Endothelial cell of umbilical vein (primary cell): ENCODE measurements at regions not wholly inside any gene's neighbourhood (a gene's known extent, or its start where the extent isn't known, plus 50 kb on each side); places are given as distances from the start of the nearest gene placed in this dataset.

Source experiments
- BruUV-seq: library from RNA; stranded (reverse); fragments of 400-500 nt; replicated peaks from 2 replicates; lab custom pipeline; 2021; lab: Mats Ljungman, UMichigan
- CTCF ChIA-PET: fragments of 300-600, 350-600 bp; sonication (Branson Sonifier 250); formaldehyde crosslinking; loops from one replicate; lab custom pipeline; 2021; ENCODE audit warnings: antibody characterized with exemption, inconsistent platforms; lab: Charles Lee
- POLR2A ChIA-PET: fragments of 300-600, 350-600 bp; sonication (Branson Sonifier 250); formaldehyde crosslinking; loops from one replicate; lab custom pipeline; 2021; ENCODE audit warnings: antibody characterized with exemption, inconsistent platforms; lab: Charles Lee
- DNase-seq: peaks from one replicate; pipeline ENCODE4 v3.0.0-alpha.2; 2011; ENCODE audit warnings: low read depth, low spot score
- FAIRE-seq: peaks from 2 replicates; lab custom pipeline; 2011; peaks lifted over from hg19 to GRCh38; lab: Jason Lieb, UNC
- H2AFZ ChIP-seq: 2 replicates; pipeline ENCODE4 v1.6.0; 2012; ENCODE audit warnings: low read depth, low read length, control low read depth, inconsistent platforms
- H3K27ac ChIP-seq: 2 replicates; pipeline ENCODE4 v1.5.1; 2011; ENCODE audit warnings: low read depth, mild to moderate bottlenecking, control low read depth, low read length, moderate library complexity; ENCODE audit not compliant: insufficient read depth
- H3K27me3 ChIP-seq, 2 experiments: 2 replicates each; pipeline versions ENCODE4 v1.6.0 to v1.6.1; 2011; ENCODE audit warnings: low read length in 2 of 2, mixed read lengths in 1 of 2; ENCODE audit not compliant: control insufficient read depth in 2 of 2, insufficient read depth in 2 of 2
- H3K36me3 ChIP-seq, 2 experiments: 2 replicates in 1 of 2; 3 replicates in 1 of 2; pipeline ENCODE4 v1.5.1; 2011; ENCODE audit warnings: low read length in 2 of 2, mild to moderate bottlenecking in 1 of 2, moderate library complexity in 1 of 2; ENCODE audit not compliant: control insufficient read depth in 2 of 2, insufficient read depth in 2 of 2; ENCODE audit errors: extremely low read depth in 1 of 2
- H3K4me1 ChIP-seq: 3 replicates; pipeline ENCODE4 v1.5.1; 2011; ENCODE audit warnings: mild to moderate bottlenecking, low read length; ENCODE audit not compliant: control insufficient read depth, insufficient read depth; ENCODE audit errors: extremely low read depth
- H3K4me2 ChIP-seq: 2 replicates; pipeline ENCODE4 v1.6.1; 2011; ENCODE audit warnings: low read length, control low read depth, mixed read lengths; ENCODE audit not compliant: insufficient read depth
- H3K4me3 ChIP-seq, 3 experiments: fragments of 200-600 bp in 1 of 3; sonication (generic), shearing (Covaris generic) in 1 of 3; replicated peaks in 1 of 3; 2 replicates each; pipeline ENCODE4 v1.5.1; 2011 to 2016; ENCODE audit warnings: control low read depth in 3 of 3, low read length in 3 of 3, mild to moderate bottlenecking in 2 of 3, inconsistent platforms in 1 of 3, low read depth in 1 of 3, moderate library complexity in 1 of 3; ENCODE audit not compliant: insufficient read depth in 1 of 3
- H3K79me2 ChIP-seq: 2 replicates; pipeline ENCODE4 v1.6.0; 2012; ENCODE audit warnings: low read length, inconsistent platforms; ENCODE audit not compliant: control insufficient read depth, insufficient read depth
- H3K9ac ChIP-seq: replicated peaks from 2 replicates; pipeline ENCODE3; 2011; ENCODE audit warnings: low read length, control low read depth; ENCODE audit not compliant: insufficient read depth; ENCODE audit errors: extremely low read depth
- H3K9me1 ChIP-seq: replicated peaks from 3 replicates; pipeline ENCODE4 v1.6.0; 2011; ENCODE audit warnings: mild to moderate bottlenecking, low read length; ENCODE audit not compliant: control insufficient read depth, insufficient read depth; ENCODE audit errors: extremely low read depth
- H3K9me3 ChIP-seq: replicated peaks from 2 replicates; pipeline ENCODE4 v1.5.1; 2012; ENCODE audit warnings: low read length, inconsistent platforms; ENCODE audit not compliant: control insufficient read depth, insufficient read depth
- H4K20me1 ChIP-seq: replicated peaks from 2 replicates; pipeline ENCODE3; 2011; ENCODE audit warnings: mild to moderate bottlenecking, low read length; ENCODE audit not compliant: control insufficient read depth, insufficient read depth; ENCODE audit errors: extremely low read depth
- EZH2 ChIP-seq: IDR thresholded peaks from 2 replicates; pipeline ENCODE4 v1.6.1; 2012; ENCODE audit warnings: borderline replicate concordance, low read depth, mild to moderate bottlenecking, moderate library complexity, low read length, inconsistent platforms; ENCODE audit not compliant: severe bottlenecking
- FOS ChIP-seq: IDR thresholded peaks from 2 replicates; pipeline ENCODE4 v1.6.1; 2011; ENCODE audit warnings: mild to moderate bottlenecking, low read length, moderate library complexity, borderline replicate concordance; ENCODE audit not compliant: insufficient read depth
- GATA2 ChIP-seq: IDR thresholded peaks from 2 replicates; pipeline ENCODE4 v1.7.0; 2011; ENCODE audit warnings: low read depth, mild to moderate bottlenecking, moderate library complexity, mixed read lengths, low read length; ENCODE audit not compliant: insufficient read length, insufficient read depth
- JUN ChIP-seq: IDR thresholded peaks from 2 replicates; pipeline ENCODE4 v1.6.1; 2011; ENCODE audit warnings: borderline replicate concordance, low read depth; ENCODE audit not compliant: insufficient read length, insufficient read depth
- MYC ChIP-seq: IDR thresholded peaks from one replicate; pipeline ENCODE4 v1.6.1; 2011; ENCODE audit warnings: mild to moderate bottlenecking, low read depth, low read length
- POLR2A ChIP-seq: IDR thresholded peaks from 2 replicates; pipeline ENCODE4 v1.6.1; 2012; ENCODE audit warnings: low read depth, mild to moderate bottlenecking, control low read depth, low read length
- POLR2AphosphoS5 ChIP-seq: IDR thresholded peaks from 2 replicates; pipeline ENCODE4 v1.6.1; 2012; ENCODE audit warnings: low read depth, mild to moderate bottlenecking, control low read depth, low read length, moderate library complexity; ENCODE audit not compliant: insufficient read depth
- dilution Hi-C: fragments of 300-500 bp; cut with MboI; formaldehyde crosslinking; loops from one replicate; pipeline ENCODE4 v1.15.0; 2019; ENCODE audit warnings: low sequenced_read_pairs; ENCODE audit not compliant: extremely low pct_ligation_motif_present
- intact Hi-C: fragments of 100-400 bp; cut with micrococcal nuclease; formaldehyde crosslinking; loops from one replicate; pipeline ENCODE4 v1.10.0; 2022
- TF ChIP-seq, protein P1 (sequence below): IDR thresholded peaks from 2 replicates; pipeline ENCODE4 v1.6.1; 2011; ENCODE audit not compliant: insufficient read depth, insufficient read length
- TF ChIP-seq, protein P2 (sequence below), 2 donors: IDR thresholded peaks; 1 replicate in 1 of 2; 2 replicates in 1 of 2; pipeline ENCODE4 v1.5.1; 2011; ENCODE audit warnings: low read length in 2 of 2, mild to moderate bottlenecking in 2 of 2, moderate library complexity in 2 of 2, control low read depth in 1 of 2, inconsistent platforms in 1 of 2, low read depth in 1 of 2; ENCODE audit not compliant: insufficient read depth in 1 of 2; ENCODE audit errors: extremely low read depth in 1 of 2

DNA sequence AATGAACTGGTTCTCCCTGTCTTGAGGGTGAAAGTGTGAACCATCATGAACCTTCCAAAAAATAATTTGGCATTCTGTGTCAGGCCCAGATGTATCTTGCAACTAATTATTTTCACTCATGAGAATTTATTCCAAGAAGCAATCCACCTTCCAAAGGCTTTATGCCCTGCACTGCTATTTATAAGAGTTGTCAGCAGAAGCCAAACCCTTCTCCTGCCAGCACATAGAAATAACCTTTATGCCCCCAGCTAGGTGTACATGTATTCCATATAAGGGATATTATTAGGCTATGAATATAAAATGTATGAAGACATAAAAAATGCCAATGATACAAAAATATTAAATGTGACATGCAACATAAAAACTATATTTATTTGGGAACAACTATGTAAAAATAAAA, 69.0 kb upstream of the GDF10 start:
- H3K4me2 ChIP-seq = no peak overlapping the region
- H3K27ac ChIP-seq = no peak overlapping the region
- H2AFZ ChIP-seq = no peak overlapping the region
- CTCF ChIA-PET = no interaction called here
- no peaks in the 10 kb centered on the region for H3K36me3 ChIP-seq
- no peaks in the 10 kb centered on the region for H3K4me1 ChIP-seq
- H3K27me3 ChIP-seq = no peaks in the 10 kb centered on the region
- H3K4me3 ChIP-seq = no peak overlapping the region
- H3K9ac ChIP-seq = no peak overlapping the region
- POLR2A ChIA-PET = no interaction called here
- dilution Hi-C loops (no loop called here), intact Hi-C loops (no loop called here)
- TF ChIP-seq MYC (no peak), FOS (no peak), GATA2 (no peak), JUN (no peak), POLR2AphosphoS5 (no peak), EZH2 (no peak), POLR2A (no peak)
- TF ChIP-seq, protein P1, sequence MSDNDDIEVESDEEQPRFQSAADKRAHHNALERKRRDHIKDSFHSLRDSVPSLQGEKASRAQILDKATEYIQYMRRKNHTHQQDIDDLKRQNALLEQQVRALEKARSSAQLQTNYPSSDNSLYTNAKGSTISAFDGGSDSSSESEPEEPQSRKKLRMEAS = no peak
- TF ChIP-seq, protein P2, sequence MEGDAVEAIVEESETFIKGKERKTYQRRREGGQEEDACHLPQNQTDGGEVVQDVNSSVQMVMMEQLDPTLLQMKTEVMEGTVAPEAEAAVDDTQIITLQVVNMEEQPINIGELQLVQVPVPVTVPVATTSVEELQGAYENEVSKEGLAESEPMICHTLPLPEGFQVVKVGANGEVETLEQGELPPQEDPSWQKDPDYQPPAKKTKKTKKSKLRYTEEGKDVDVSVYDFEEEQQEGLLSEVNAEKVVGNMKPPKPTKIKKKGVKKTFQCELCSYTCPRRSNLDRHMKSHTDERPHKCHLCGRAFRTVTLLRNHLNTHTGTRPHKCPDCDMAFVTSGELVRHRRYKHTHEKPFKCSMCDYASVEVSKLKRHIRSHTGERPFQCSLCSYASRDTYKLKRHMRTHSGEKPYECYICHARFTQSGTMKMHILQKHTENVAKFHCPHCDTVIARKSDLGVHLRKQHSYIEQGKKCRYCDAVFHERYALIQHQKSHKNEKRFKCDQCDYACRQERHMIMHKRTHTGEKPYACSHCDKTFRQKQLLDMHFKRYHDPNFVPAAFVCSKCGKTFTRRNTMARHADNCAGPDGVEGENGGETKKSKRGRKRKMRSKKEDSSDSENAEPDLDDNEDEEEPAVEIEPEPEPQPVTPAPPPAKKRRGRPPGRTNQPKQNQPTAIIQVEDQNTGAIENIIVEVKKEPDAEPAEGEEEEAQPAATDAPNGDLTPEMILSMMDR (IDR thresholded peaks at IDR 0.05; ENCODE audit: extremely low read depth in 1 of 2, insufficient read depth in 1 of 2, low read depth in 1 of 2, low read length in 2 of 2) = no peak
- DNase-seq (no peak), FAIRE-seq (no peak)
- H3K9me3 ChIP-seq = no peaks in the 10 kb centered on the region
- no TSS peak for BruUV-seq
- no peaks in the 10 kb centered on the region for H3K9me1 ChIP-seq
- no peaks in the 10 kb centered on the region for H3K79me2 ChIP-seq
- no peaks in the 10 kb centered on the region for H4K20me1 ChIP-seq
